Heart right ventricle (tissue), 16 donors: ENCODE measurements at regions not wholly inside any gene's neighbourhood (a gene's known extent, or its start where the extent isn't known, plus 50 kb on each side); places are given as distances from the start of the nearest gene placed in this dataset.
"Not testable (repeated sequence)": the region's sequence is repeated elsewhere in the genome, so short reads cannot be mapped to it uniquely, and the experiment has no call there.

Experiments
- ATAC-seq, 8 donors: fragments of 200-7000 bp; cut with Tn5 transposase; one replicate each; pipeline ENCODE4 v1.9.1; 2020; ENCODE audit warnings: mild to moderate bottlenecking in 8 of 8, moderate library complexity in 8 of 8, moderate number of reproducible peaks in 1 of 8
- DNase-seq, 2 donors: peaks; one replicate each; pipeline ENCODE4 v3.0.0-alpha.2; 2020
- H3K27ac ChIP-seq, 10 donors: fragments of 200-600 bp; sonication (generic) in 2 of 10; one replicate each; pipeline versions ENCODE4 v1.5.0 to v1.8.0; 2020 to 2022; ENCODE audit warnings: mild to moderate bottlenecking in 3 of 10
- H3K27me3 ChIP-seq, 7 donors: fragments of 200-600 bp; one replicate each; pipeline ENCODE4 v1.8.0; 2021 to 2022; ENCODE audit warnings: mild to moderate bottlenecking in 2 of 7
- H3K36me3 ChIP-seq, 9 donors: fragments of 200-600 bp; sonication (generic) in 1 of 9; one replicate each; pipeline versions ENCODE4 v1.5.0 to v1.8.0; 2020 to 2022; ENCODE audit warnings: mild to moderate bottlenecking in 2 of 9
- H3K4me1 ChIP-seq, 9 donors: fragments of 200-600 bp; sonication (generic) in 1 of 9; one replicate each; pipeline versions ENCODE4 v1.5.0 to v1.8.0; 2020 to 2022; ENCODE audit warnings: mild to moderate bottlenecking in 4 of 9
- H3K4me3 ChIP-seq, 10 donors: fragments of 200-600 bp; sonication (generic) in 2 of 10; one replicate each; pipeline versions ENCODE4 v1.5.0 to v1.8.0; 2020 to 2022; ENCODE audit warnings: mild to moderate bottlenecking in 7 of 10, moderate library complexity in 2 of 10
- H3K9me3 ChIP-seq, 11 donors: fragments of 200-600 bp in 10 of 11; sonication (generic) in 2 of 11; one replicate each; pipeline versions ENCODE4 v1.5.0 to v1.8.0; 2013 to 2022; ENCODE audit warnings: mild to moderate bottlenecking in 2 of 11, control low read depth in 1 of 11, moderate library complexity in 1 of 11
- CTCF ChIP-seq, 9 donors: fragments of 200-600 bp; sonication (generic) in 2 of 9; IDR thresholded peaks; one replicate each; pipeline versions ENCODE4 v1.5.0 to v1.8.0; 2021 to 2022; ENCODE audit warnings: antibody characterized with exemption in 9 of 9, mild to moderate bottlenecking in 5 of 9, moderate library complexity in 1 of 9
- WGBS, 2 donors: extraction: QIAGEN DNeasy Blood & Tissue Kit; methylation state at CpG; one replicate each; pipeline ENCODE4 v1.1.7; 2013; ENCODE audit warnings: inconsistent platforms in 1 of 2; 5-methylcytosine and 5-hydroxymethylcytosine counted together
- intact Hi-C, 10 donors: fragments of 100-400 bp; cut with DNase I; formaldehyde crosslinking; loops; one replicate each; pipeline versions ENCODE4 v1.11.1 to v1.14.2; 2022
- donor health status: Arrhythmogenic right ventricular cardiomyopathy.
- donor health status: ischemic (EF 13 %, LVEDD 7.1; RV severe dilation, severe dysfunction).
- donor health status: healthy with polysubstance abuse.
- donor health status: DM: no; HTN: yes; CAD: no.
- donor health status: DM: no; HTN: no; CAD: no.
- donor health status: ischemic (EF 25% LVEDD 6.9; RV normal size, moderate dysfunction).
- donor health status: ischemic (EF 25% LVEDD 5.7; RV mildly dilated, moderate dysfunction).
- donor health status: healthy.
- donor health status: DM: yes; HTN: yes; CAD: no.
- donor health status: Ischemic cardiomyopathy.
- donor health status: ischemic (EF 35%, LVEDD 5.7; RV mildly dilated, moderate dysfunction).
- donor health status: nonischemic (EF 11% LVEDD 7.7; RV severe dilation, severe dysfunction).
- donor health status: DM: yes; HTN: yes; CAD: no.
- donor health status: PGD.
- donor health status: ischemic (EF 29% LVEDD 5.4; RV normal size, mild dysfunction).
- donor health status: nonischemic (EF 23%, LVEDD 6.1; RV moderate dilation, normal function).

DNA sequence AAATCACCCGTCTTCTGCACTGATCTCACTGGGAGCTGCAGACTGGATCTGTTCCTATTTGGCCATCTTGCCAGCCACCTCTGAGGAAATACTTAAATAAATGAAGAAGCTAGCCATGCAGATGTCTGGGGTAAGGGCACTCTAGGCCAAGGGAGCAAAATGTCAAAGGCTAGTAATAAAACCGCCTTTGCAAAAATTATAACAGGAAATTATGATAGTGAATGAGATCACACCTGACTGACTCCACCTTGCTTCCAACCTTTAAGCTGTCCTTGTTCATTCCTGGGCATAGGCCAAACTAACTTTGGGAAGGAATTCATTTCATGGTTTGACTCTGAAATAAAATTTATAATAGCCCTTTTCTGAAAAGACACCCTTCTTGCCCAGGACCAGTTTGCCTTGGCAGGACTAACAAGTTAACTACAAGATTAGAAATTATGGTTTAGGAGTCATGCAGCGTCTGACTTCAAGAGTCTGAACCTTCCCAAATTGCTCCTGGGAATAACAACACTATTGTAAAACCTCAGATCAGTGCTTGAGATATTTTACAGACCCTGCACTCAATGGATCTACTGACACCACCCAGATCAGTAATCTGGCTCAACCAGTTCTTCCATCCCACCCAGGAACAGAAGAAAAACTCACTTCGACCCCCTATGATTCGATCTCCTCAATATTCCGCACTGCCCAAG, 246.9 kb upstream of the HDX start:
- no peak for TF ChIP-seq CTCF (IDR thresholded peaks at IDR 0.05)
- no peak for ATAC-seq
- Histone ChIP-seq H3K27me3 (peaks cover 0 to 14% (median 0%) of the 10 kb centered on the region in 7 donors), H3K4me3 (no peak overlapping the region), H3K4me1 (no peaks in the 10 kb centered on the region), H3K9me3 (no peaks in the 10 kb centered on the region), H3K36me3 (no peaks in the 10 kb centered on the region), H3K27ac (no peak overlapping the region)
- WGBS, 2 donors, result 81 to 82% methylated on average over 6 of the region's 6 CpGs
- DNase-seq, result no peak
- intact Hi-C loops, result no loop called here

DNA sequence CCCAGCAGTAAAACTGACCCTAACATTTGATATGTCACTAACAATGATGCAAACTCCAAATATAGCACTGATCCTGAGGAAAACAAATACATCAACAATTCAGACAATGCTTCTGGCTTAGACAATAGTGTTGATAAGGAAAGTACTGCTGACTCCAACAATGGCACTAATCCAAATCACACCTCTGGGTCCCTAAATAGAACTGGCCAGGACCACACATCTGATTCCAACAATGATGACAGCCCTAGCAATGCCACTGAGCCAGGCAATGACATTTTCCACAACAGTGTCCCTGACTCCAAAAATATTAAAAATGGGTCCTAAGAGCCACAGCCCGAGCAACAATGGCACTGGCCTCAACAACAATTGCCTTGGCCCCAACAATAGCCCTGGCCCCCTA, 243.1 kb upstream of the APOOL start:
- peak overlapping the region in 2 of 10 donors; percentile 22 to 28 for H3K27ac ChIP-seq
- intact Hi-C loops, result no loop called here
- H3K27me3 ChIP-seq, result no peaks in the 10 kb centered on the region
- H3K36me3 ChIP-seq, result no peaks in the 10 kb centered on the region
- no peak for TF ChIP-seq CTCF (IDR thresholded peaks at IDR 0.05)
- peak in 6 of 8 donors; percentile 63 to 88 (median 77) for ATAC-seq
- H3K9me3 ChIP-seq, result no peaks in the 10 kb centered on the region
- 26 to 67% methylated on average over 1 of the region's 1 CpG for WGBS, 2 donors
- peaks cover 0 to 7% (median 0%) of the 10 kb centered on the region in 9 donors for H3K4me1 ChIP-seq
- H3K4me3 ChIP-seq, result no peak overlapping the region
- DNase-seq, result peak in 1 of 2 donors; percentile 20

DNA sequence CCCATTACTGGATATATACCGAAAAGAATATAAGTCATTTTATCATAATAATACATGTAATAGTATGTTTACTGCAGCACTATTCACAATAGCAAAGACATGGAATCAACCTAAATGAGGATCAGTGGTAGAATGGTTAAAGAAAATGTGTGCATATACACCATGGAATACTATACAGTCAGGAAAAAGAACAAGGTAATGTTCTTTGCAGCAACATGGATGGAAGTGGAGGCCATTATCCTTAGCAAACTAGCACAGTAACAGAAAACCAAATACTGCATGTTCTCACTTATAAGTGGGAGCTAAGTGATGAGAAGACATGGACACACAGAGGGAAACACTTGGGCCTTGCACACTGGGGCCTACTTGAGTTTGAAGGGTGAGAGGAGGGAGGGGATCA, 207.4 kb upstream of the APOOL start:
- Histone ChIP-seq H3K27ac (no peak overlapping the region), H3K4me3 (no peak overlapping the region), H3K9me3 (peaks cover 0 to 28% (median 0%) of the 10 kb centered on the region in 11 donors), H3K27me3 (no peaks in the 10 kb centered on the region), H3K4me1 (no peaks in the 10 kb centered on the region), H3K36me3 (no peaks in the 10 kb centered on the region)
- intact Hi-C loops, result loop anchor here in 1 of 10 donors (1.0 kb wide), 1 partner anchor 11 kb away; no protein-coding TSS in a partner anchor
- no peak for TF ChIP-seq CTCF (IDR thresholded peaks at IDR 0.05)
- 96 to 97% methylated on average over 1 of the region's 1 CpG for WGBS, 2 donors
- DNase-seq, result no peak
- no peak for ATAC-seq

DNA sequence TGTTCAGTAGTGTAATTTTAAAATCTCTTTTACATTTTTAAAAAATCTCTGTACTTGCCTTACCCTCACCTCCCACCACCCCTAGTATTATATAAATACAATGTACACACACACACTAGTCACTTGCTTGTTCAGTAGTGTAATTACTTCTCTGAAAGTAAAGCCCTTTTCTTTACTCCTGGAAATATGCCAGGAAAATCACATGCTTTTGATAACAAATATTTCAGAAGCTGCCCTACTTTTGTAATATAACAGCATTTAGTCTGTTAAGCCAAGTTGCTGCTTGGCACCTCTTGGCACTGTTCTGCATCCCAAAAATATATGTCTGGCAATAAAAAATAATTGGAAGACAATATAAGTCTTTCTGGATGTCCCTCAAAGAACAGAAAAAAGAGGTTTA, 172.8 kb upstream of the APOOL start:
- Histone ChIP-seq H3K4me3 (no peak overlapping the region), H3K9me3 (peaks cover 0 to 6% (median 0%) of the 10 kb centered on the region in 11 donors), H3K4me1 (no peaks in the 10 kb centered on the region), H3K27ac (no peak overlapping the region), H3K27me3 (no peaks in the 10 kb centered on the region), H3K36me3 (no peaks in the 10 kb centered on the region)
- no peak for ATAC-seq
- intact Hi-C loops, result no loop called here
- TF ChIP-seq CTCF (IDR thresholded peaks at IDR 0.05), result no peak
- no peak for DNase-seq

GRCh38 chrX:84846541-84846940, 157.1 kb upstream of the APOOL start:
- H3K27ac ChIP-seq, result not testable (repeated sequence)

DNA sequence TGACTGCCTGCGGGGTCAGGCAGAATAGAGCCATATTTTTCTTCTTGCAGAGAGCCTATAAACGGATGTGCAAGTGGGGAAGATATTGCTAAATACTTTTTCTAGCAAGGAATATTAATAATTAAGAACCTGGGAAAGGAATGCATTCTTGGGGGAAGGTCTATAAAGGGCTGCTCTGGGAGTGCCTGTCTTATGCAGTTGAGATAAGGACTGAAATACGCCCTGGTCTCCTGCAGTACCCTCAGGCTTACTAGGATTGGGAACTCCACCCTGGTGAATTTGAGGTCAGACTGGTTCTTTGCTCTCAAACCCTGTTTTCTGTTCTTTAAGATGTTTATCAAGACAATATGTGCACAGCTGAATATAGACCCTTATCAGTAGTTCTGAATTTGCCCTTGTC, 152.5 kb upstream of the APOOL start:
- intact Hi-C loops, H3K4me3 ChIP-seq, ATAC-seq, H3K4me1 ChIP-seq, H3K27ac ChIP-seq, DNase-seq, H3K36me3 ChIP-seq, H3K27me3 ChIP-seq: not testable (repeated sequence)
- H3K9me3 ChIP-seq, result peaks cover 0 to 31% (median 3%) of the 10 kb centered on the region in 11 donors
- 81 to 85% methylated on average over 3 of the region's 3 CpGs for WGBS, 2 donors

More at GRCh38 chrX:84846541-84846940, 157.1 kb upstream of the APOOL start:
- H3K4me3 ChIP-seq, intact Hi-C loops, H3K27me3 ChIP-seq, DNase-seq, H3K4me1 ChIP-seq, H3K36me3 ChIP-seq, ATAC-seq: not testable (repeated sequence)
- H3K9me3 ChIP-seq, result peaks cover 0 to 23% (median 2%) of the 10 kb centered on the region in 11 donors
- 80 to 89% methylated on average over 1 of the region's 1 CpG for WGBS, 2 donors

DNA sequence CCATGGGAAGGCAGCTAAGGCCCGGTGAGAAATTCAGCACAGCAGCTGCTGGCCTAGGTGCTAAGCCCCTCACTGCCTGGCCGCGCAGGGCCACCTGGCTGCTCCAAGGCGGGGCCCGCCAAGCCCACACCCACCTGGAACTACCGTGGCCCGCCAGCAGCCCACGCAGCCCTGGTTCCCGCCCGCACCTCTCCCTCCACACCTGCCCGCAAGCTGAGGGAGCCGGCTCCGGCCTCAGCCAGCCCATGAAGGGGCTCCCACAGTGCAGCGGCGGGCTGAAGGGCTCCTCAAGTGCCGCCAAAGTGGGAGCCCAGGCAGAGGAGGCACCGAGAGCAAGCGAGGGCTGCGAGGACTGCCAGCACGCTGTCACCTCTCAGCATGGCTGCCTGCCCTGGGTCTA, 146.9 kb upstream of the APOOL start:
- WGBS, 2 donors, result 94 to 96% methylated on average over 16 to 20 of the region's 20 CpGs
- intact Hi-C loops, DNase-seq, H3K9me3 ChIP-seq, H3K27ac ChIP-seq, H3K36me3 ChIP-seq, H3K4me1 ChIP-seq, H3K27me3 ChIP-seq, ATAC-seq, H3K4me3 ChIP-seq: not testable (repeated sequence)

- intact Hi-C loops, ATAC-seq, H3K9me3 ChIP-seq, H3K27ac ChIP-seq, DNase-seq, H3K4me1 ChIP-seq, H3K4me3 ChIP-seq, H3K27me3 ChIP-seq, H3K36me3 ChIP-seq: not testable (repeated sequence)
- 44 to 67% methylated on average over 1 of the region's 2 CpGs for WGBS, 2 donors
Measured at GRCh38 chrX:84858771-84859170, 144.9 kb upstream of the APOOL start.
